ENCODE measurements at regions not wholly inside any gene's neighbourhood (a gene's known extent, or its start where the extent isn't known, plus 50 kb on each side); places are given as distances from the start of the nearest gene placed in this dataset.

DNA sequence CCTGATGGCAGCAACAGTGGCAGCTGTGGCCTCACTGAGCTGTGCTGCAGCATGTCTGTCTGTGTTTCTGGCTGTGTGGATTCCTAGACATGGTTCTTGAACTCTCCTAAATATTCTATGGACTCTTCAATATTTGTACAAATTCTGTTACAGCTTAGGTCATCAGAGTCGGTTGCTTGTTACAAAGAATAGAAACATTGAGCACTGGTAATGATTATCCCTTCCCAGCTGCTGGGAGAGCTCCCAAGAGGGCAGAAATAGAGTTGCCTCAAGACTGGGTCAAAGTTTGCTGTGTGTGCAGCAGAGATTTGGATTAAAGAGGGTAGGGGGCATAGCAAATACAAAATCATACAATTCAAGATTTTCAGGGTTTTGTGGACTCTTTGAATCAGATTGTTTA is 337.1 kb upstream of the AKR1E2 start:
- DNase-seq (ENCODE audit: low spot score), result no peak

DNA sequence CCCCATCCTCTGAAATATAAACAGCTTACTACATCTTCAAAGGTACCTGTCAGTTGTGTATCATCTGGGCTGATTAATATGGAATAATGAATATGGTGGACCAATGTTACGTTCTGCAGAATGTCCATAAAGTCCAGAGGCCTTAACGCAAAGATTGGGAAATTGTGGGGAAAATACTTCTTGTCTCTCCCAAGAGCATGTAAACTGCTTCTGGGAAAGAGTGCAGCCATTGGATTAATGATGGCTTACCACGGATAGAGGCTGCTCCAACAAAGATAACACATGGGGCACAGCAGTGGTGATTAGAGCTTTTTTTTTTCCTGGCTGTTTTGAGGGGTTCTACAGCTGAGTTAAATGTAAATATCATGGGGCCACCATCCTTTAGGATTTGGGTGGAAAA is 340.4 kb upstream of the AKR1E2 start:
- no peak for DNase-seq (ENCODE audit: low spot score)

DNA sequence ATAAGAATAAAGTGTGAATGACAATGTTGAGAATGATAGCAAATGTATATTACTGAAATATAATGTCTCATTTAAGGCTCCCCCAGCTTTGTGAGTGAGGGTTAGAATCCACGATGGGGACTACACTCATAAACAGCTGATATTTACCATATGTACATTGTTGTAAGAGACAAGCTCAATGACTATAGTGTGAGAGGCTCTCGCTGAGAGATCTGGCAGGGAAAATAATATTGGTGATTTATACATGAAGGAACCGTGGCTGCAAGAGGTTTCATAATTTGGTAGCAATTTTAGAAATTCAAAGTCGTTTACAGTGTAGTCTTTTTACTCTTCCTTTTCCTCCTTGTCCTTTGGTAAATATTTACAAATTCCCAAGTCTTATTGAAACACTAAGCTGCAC is 342.2 kb upstream of the AKR1E2 start:
- no peak for DNase-seq (ENCODE audit: low spot score)

DNA sequence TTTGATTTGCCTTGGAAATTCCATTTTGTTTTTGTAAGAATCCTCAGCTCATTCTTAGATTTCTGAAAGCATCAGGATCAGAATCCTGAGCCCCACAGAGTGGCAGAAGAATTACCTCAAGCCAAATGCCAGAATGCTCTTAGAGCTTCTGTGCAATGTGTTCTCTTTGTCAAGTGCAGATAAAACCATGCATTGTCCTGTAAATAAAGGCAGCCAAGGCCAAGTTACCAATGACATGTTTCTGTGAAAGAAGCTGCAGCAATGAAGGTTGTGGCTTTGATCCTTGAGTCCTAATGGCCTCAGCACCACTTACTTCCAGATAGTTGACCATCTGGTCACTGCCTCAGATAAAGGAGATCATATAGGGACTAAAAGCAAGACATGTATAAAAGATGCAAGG is 343.3 kb upstream of the AKR1E2 start:
- DNase-seq (ENCODE audit: low spot score), result no peak

DNA sequence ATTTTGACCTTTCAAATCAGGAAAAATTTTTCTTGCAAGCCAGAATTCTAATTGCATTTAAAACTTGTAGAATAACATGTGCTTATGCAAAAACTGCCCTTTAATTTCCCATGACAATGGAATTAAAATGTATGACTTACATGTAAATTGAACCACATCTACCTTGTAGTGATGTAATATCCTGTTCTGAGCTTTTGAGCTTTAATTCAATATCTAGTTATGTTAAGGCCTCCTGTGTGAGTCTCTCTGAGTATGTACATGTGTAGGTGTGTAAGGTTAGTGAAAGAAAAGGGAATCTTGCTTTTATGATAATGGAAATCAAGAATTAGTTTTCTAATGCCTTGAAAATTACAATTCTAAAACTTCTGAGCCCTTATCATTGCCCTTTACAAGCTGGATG is 344.8 kb upstream of the AKR1E2 start:
- no peak for DNase-seq (ENCODE audit: low spot score)

DNA sequence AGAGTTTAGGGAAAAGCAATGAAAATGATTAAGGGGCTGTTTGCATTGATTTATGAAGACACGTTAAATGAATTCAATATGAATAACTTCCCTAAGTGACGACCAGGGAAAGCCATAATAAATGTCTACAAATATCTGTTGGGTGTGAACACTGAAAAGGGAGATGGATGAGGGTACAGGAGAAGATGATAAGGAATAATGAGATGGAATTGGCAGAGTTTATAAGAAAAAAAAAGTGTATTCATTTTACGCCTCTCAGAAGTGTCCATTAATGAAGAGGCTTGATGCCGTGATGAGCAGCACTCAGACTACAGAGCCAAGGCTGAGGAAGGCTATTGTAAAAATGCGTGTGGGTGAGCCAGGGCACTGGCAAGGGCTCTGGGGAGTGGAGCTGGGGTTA is 346.7 kb upstream of the AKR1E2 start:
- no peak for DNase-seq (ENCODE audit: low spot score)

DNA sequence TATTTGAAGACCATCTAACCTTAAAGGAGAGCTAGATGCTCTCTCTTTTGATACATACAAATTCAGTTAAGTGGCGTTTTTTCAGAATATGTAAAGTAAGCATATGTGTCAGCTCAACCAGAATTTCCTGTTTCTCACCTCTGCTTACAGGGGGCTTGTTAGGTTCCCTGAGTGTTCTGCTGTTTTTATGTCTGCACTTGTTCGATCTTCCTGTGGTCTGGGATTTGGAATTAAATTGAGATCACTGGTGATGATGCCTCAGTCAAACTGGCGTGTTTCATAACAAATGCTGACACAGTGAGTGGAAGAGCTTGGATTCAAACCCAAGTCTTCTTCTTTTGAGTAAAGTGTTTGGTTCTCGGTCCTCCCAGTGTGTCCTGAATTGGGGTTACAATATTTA is 348.3 kb upstream of the AKR1E2 start:
- no peak for DNase-seq (ENCODE audit: low spot score)

DNA sequence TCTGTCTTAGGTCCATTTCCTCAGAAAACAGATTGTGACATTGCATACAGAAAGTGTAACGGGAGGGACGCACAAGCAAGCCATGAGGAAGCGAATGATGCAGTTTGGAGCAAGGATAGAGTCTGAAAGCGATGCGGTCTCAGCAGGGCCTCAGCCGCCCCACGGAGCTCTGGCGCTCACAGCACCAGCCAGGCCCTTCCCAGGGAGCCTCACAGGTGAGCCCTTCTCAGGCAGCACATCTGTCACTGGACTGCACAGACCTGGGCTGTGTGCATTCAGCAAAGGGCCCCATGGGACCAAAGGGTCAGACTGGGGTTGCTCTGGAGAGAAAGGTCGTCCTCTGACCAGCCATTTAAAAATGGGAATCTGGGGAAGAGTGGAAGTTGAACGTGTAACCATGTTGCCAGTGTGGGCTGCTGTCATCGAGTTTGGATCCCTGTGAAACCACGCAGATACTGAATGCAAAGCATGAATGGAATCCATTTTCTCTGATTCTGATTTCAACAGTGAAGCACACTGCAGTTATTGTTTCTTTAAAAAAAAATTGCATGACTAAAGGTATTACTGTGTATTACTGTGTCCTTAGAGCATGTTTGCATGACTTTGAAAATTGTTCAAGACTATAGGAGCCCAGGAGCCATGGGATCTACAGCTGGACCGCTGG is 350.0 kb upstream of the AKR1E2 start:
- DNase-seq (ENCODE audit: low spot score), result no peak

DNA sequence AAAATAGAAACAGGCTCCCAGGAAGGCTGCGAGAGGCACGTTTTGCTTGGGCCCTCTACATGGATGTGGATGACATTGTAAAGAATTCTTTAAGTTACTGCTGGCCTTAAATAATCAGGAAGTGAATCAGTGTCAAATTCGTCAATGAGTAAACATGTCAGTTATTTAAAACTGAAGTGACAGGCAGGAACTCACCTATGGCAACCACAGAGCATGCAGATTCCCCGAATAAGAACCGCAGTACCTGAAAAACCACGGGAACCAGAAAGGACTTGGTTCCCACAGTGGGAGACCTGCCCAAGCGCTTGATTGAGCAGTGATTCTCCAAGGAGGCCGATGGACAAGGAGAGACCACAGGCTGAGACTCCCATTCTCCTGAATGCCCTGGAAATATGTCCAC is 351.2 kb upstream of the AKR1E2 start:
- no peak for DNase-seq (ENCODE audit: low spot score)

DNA sequence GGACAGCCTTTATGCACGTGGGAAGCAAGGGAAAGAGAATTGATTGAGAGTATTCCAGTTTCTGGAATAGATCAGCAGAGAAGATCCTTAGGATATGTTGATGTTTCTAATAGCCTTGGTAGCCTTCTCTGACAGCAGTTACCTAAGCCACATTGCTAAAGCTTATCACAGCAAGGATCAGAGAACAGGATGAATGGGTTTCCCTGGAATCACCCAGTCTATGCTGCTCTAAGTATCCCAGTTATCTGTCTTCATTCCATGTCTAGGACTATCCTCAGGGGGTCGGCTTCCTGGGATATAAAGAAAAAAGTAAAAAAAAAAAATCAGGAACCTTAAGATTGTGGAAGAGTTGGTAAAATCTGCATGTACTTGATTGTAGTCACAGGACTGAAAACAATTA is 352.0 kb upstream of the AKR1E2 start:
- no peak for DNase-seq (ENCODE audit: low spot score)

DNA sequence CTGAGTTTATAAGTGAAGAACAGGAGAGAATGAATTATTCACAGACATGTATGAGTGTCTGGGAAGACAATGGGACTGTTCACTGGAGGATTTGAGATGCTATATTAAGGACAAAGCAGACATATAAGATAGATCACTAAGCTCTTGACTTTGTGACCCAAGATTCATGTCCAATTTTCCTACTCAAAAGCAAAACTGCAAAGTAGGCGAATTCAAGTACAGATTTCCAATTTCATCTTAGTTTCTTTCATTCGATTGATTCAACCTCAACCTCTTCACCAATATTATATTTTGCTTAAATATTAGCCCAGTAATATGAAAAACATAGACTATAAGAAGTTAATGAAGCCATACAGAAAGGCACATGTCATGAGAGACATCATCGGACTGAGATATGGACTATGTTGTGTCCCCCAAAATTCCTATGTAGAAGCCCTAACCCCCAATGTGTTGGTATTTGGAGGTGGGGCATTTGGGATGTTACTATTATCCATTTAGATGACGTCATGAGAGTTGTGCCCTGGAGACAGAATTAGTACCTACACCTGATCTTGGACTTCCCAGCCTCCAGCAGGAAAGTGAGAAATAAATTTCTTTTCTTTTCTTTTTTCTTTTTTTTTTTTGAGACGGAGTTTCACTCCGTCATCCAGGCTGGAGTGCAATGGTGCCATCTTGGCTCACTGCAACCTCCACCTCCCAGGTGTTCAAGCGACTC is 353.7 kb upstream of the AKR1E2 start:
- no peak for DNase-seq (ENCODE audit: low spot score)

DNA sequence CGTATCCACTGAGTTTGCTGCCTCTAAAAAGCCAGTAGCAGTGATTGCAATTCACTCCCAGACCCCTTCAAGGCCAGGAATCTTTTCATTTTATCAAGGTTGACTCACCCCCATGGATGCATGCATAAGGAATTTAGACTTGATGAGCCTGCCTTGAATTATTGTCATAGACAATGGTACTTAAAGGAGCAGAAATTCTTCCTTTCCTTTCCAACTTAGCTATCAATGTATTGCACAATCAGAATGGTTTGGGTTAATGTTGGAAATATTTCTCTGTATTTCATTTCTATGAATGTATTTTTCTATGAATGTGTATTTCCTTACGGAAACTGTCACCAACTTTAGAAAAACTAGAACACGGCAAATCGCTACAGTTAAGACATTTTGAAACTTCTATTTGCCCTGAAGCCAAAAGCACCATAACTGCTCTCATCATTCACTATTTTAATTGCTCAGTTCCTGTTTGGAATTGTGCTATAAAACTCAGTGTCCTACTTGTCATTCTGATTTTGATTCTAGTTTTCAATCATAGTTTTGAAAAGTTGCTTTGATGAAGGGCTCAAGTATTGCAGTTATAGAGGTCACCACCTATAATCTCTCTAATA is 355.7 kb upstream of the AKR1E2 start:
- DNase-seq (ENCODE audit: low spot score), result no peak

DNA sequence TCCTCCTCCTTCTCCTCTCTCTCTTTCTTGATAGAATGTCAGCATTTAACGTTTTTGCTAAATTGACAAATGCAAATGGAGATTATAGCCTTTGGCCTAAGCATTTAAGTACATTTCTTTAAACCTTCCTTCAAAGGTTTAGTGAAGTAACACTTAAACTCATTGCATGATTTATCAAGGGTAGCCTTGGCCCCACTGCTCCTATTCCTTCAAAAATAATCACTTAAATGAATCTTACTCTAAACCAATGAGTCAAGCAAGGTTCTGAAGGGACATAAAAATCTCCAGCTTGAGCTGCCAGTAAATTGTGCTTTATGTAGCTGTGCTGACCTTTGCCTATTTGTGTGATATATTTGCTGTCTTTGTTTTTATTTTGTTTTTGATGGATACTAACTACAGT is 358.5 kb upstream of the AKR1E2 start:
- no peak for DNase-seq (ENCODE audit: low spot score)

DNA sequence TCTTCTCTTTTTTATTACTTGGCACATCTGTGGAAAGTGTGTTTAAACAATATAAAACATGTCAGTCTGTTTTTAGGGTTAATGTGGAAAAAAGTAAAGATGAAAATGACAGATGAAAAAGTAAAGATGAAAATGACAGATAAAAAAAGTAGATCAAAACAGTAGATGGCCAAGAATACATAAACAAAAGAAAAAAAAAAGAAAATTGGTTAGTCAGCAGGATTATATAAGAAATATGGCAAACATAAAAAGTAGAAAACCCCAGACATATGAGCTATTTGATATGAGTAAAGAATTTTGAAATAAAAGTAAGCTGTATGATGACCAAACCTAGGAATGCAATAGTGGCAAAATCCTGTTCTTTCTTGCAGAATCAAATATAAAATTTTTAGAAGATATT is 365.7 kb upstream of the AKR1E2 start:
- no peak for DNase-seq (ENCODE audit: low spot score)

DNA sequence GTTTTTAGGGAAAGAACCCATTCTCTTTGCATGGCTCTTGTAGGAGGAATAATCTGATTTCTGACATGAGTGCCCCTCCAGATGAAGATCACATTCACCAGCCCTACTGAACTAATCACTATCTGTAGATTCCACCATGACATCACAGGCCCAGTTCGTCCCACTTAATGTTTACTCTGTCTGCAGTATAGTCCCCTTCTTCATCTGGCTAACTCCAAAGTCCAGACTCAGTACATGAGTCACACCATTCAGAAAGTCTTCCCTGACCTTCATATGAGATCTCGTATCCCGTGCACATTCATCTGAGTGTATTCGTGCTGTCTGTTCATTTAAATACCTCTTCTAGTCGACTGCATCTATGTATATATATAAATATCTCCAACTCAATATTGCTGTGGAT is 366.5 kb upstream of the AKR1E2 start:
- peak; percentile 36 for DNase-seq (ENCODE audit: low spot score)

DNA sequence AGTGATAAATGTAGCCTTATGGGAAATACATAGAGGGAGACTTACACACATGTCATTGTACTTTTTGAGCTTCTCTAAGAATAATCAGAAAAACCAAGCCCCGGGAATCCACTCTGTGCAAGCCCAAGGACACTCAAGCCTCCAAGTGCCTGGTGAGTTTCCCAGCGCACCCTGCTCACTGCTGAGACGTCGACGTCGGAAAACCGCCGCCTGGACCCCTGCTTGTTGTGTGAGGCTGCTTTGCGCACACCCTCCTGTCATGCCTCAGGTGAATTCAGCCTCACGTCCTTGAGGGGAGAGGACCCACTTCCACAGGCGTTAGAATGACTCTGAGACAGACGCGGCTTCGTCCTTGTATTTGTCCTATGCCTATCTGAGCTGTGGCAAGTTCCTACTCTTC is 368.4 kb upstream of the AKR1E2 start:
- no peak for DNase-seq (ENCODE audit: low spot score)

DNA sequence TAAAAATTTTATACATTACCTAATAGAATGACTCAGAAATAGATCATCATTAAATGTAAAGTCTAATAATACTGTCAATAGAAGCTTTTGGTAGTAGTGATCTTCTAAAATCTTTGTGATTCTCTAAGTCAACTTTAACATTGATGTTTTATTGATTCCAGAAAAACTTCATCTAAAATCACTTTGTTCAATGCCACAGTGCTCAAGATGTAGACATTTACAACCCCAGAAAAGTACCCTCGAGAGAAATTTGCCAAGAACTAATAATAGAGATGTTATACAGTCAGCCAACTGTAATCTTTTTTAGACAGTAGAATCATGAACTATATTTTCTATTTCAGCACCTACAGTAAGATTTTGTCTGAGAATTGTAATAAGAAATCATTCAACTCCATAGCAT is 369.2 kb upstream of the AKR1E2 start:
- no peak for DNase-seq (ENCODE audit: low spot score)

DNA sequence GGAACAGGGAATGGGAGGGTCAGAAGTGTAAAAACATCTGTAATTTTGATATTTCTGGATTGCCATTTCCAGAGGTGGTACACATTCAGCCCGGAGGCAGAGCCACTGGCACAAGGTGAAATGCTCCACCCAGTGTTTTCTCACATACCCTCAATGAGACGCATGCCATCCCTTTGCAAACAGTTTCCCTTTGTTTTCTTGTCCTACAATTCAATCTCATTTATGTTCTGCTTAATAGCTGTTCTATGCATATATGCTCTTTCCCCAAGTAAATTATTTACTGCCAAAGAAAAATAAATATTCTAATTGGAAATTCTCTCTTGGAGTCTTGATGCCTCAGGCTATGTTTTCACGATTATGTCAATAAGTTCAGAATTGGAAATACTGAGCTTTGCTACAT is 369.7 kb upstream of the AKR1E2 start:
- DNase-seq (ENCODE audit: low spot score), result no peak

DNA sequence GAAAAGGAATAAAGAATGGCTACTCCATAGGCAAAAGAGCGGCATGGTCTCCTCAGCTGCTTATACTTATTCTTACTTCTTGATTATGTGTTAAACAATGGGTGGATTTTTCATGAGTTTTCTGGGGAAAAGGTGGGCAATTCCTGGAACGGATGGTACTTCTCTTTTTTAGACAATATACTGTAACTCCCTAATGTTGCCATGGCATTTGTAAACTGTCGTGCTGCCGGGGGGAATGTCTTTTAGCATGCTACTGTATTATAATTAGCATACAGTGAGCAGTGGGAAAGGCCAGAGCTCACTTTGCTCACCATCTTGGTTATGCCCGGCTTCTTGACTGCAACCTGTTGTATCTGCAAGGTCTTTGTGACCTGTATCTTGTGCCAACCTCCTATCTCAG is 372.1 kb upstream of the AKR1E2 start:
- no peak for DNase-seq (ENCODE audit: low spot score)

DNA sequence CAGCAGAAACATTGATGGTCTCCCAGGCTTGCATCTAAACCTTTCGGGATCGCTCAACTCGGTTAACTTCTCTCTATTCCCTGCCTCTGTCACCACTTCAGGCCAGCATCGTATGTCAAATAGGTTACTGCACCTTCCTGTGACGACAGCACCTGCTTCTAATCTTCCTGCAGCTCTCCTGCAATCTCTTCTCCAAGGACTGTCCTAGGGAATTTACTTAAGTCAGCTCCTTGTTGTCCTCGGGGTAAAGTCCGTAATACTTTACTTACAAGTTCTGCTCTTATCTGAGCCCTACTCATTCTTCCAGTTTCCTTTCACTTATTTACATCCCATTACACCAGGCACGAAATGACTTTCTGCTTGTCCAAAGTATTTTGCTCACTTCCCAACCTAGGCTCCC is 372.7 kb upstream of the AKR1E2 start:
- DNase-seq (ENCODE audit: low spot score), result no peak

DNA sequence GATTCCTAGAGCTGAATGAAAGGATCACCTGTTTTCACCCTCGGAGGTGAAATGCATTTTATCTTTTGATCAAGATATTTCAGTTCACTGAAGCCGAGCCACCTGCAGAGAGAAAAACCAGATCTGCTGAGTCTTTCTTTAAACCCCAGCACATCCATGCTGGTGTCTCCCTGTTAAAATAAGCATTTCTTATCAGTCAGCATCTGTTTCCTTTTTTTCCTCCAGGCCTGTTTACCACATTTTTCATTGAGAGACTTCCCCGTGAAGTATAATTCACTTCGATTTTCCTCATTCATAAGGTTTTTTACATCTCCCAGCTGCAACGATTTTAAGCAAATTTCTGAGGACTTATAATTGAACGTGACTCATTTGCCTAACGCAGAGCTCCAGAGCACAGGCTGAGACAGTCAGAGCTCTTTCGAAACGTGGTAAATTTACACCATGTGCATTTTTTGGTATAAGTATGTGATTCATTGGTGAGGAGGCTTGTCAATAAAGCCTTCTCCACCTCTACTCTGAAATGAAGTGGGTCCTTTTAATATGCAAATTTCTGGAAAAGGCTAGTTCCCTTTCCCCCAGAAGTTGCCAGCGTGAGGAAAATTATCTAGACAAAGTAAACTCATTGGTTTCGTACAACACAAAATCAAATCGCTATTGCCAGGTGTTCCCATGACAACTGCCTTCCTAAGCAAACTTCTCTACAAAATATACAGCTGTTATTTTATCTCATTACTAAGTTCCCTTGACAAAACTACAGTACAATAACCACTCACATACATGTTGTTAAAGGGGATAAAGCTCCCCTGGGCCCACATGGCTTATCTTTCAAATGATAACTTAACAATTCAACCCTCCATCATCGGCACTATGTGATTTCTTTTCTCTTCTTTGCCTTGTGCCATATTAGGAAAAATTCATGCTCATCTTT is 374.8 kb upstream of the AKR1E2 start:
- DNase-seq (ENCODE audit: low spot score), result no peak

DNA sequence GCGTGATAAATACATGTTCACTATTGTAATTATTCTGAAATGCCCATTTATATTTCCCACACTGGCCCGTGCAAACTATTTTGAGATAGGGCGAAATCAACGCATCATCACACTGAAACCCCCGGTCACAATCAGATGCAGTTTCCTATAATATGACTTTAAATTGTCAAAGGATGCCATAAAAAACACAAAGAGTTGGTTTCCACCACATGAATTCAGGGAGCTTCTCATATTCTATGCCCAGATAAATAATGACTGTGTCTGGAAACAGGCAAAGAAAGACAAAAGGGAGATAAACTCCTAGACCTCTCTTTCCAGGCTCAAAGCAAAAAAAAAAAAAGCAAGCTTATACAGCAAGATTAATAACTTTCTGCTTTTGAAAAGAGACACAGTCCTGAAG is 375.8 kb upstream of the AKR1E2 start:
- DNase-seq (ENCODE audit: low spot score), result no peak
